WTC11 (cell line): ENCODE measurements at regions not wholly inside any gene's neighbourhood (a gene's known extent, or its start where the extent isn't known, plus 50 kb on each side); places are given as distances from the start of the nearest gene placed in this dataset.

Experiments
- ATAC-seq: fragments of 200-7000 bp; cut with Tn5 transposase; 2 replicates; pipeline ENCODE4 v1.10.0; 2021; ENCODE audit warnings: mild to moderate bottlenecking, moderate library complexity
- CTCF ChIA-PET: fragments of 300-600 bp; sonication (Branson Sonifier 250); formaldehyde crosslinking; loops from one replicate; lab custom pipeline; 2021; ENCODE audit warnings: antibody characterized with exemption; lab: Charles Lee
- POLR2A ChIA-PET: fragments of 350-600 bp; sonication (Branson Sonifier 250); formaldehyde crosslinking; loops from one replicate; lab custom pipeline; 2021; ENCODE audit warnings: antibody characterized with exemption; lab: Charles Lee
- DNase-seq: peaks from one replicate; pipeline ENCODE4 v3.0.0; 2021; ENCODE audit warnings: low spot score
- H3K27ac Mint-ChIP-seq: 2 replicates; pipeline ENCODE4 v1.8.0; 2021; ENCODE audit warnings: mixed read lengths
- H3K27me3 Mint-ChIP-seq: 2 replicates; pipeline ENCODE4 v1.8.0; 2021; ENCODE audit warnings: low read depth, mild to moderate bottlenecking, moderate library complexity, mixed read lengths
- H3K36me3 Mint-ChIP-seq: 2 replicates; pipeline ENCODE4 v1.8.0; 2021; ENCODE audit warnings: mixed read lengths
- H3K4me1 Mint-ChIP-seq: 2 replicates; pipeline ENCODE4 v1.8.0; 2022; ENCODE audit warnings: mixed read lengths
- H3K4me3 Mint-ChIP-seq: 2 replicates; pipeline ENCODE4 v1.8.0; 2021; ENCODE audit warnings: mild to moderate bottlenecking, moderate library complexity, mixed read lengths
- H3K9me3 Mint-ChIP-seq: 2 replicates; pipeline ENCODE4 v1.8.0; 2021; ENCODE audit warnings: mixed read lengths
- CREM ChIP-seq: sonication (generic); formaldehyde crosslinking; IDR thresholded peaks from 2 replicates; pipeline ENCODE4 v1.8.1; 2022; ENCODE audit warnings: mild to moderate bottlenecking, missing genetic modification reagents, moderate library complexity
- E2F4 ChIP-seq: sonication (generic); formaldehyde crosslinking; IDR thresholded peaks from 2 replicates; pipeline ENCODE4 v1.8.1; 2022; ENCODE audit warnings: low read depth, mild to moderate bottlenecking, moderate library complexity, missing genetic modification reagents, borderline replicate concordance
- FOXK1 ChIP-seq: sonication (generic); formaldehyde crosslinking; IDR thresholded peaks from 2 replicates; pipeline ENCODE4 v1.8.0; 2022; ENCODE audit warnings: mild to moderate bottlenecking, moderate library complexity, missing genetic modification reagents
- FOXP1 ChIP-seq: sonication (generic); formaldehyde crosslinking; IDR thresholded peaks from 2 replicates; pipeline ENCODE4 v1.8.0; 2022; ENCODE audit warnings: missing genetic modification reagents, mild to moderate bottlenecking, moderate library complexity, borderline replicate concordance
- GTF2I ChIP-seq: fragments of 250-450 bp; sonication (Bioruptor Pico); conservative IDR thresholded peaks from 2 replicates; pipeline ENCODE4 v1.4.0; 2021; ENCODE audit warnings: mild to moderate bottlenecking
- HMGA2 ChIP-seq: fragments of 250-450 bp; sonication (Bioruptor Pico); IDR thresholded peaks from 2 replicates; pipeline ENCODE4 v1.4.0; 2021; ENCODE audit warnings: mild to moderate bottlenecking, moderate library complexity
- NR2C2 ChIP-seq: sonication (generic); formaldehyde crosslinking; IDR thresholded peaks from 2 replicates; pipeline ENCODE4 v1.8.0; 2022; ENCODE audit warnings: mild to moderate bottlenecking, missing genetic modification reagents
- NR3C1 ChIP-seq: sonication (generic); formaldehyde crosslinking; conservative IDR thresholded peaks from 2 replicates; pipeline ENCODE4 v1.8.1; 2023; ENCODE audit warnings: low read depth, mild to moderate bottlenecking, missing genetic modification reagents
- TEAD1 ChIP-seq: sonication (generic); formaldehyde crosslinking; IDR thresholded peaks from 2 replicates; pipeline ENCODE4 v1.8.0; 2022; ENCODE audit warnings: mild to moderate bottlenecking, missing genetic modification reagents
- ZNF232 ChIP-seq: sonication (generic); formaldehyde crosslinking; IDR thresholded peaks from 2 replicates; pipeline ENCODE4 v1.8.0; 2022; ENCODE audit warnings: mild to moderate bottlenecking, missing genetic modification reagents
- ZNF396 ChIP-seq: fragments of 250-450 bp; sonication (Bioruptor Pico); IDR thresholded peaks from 2 replicates; pipeline ENCODE4 v1.8.0; 2021; ENCODE audit warnings: mild to moderate bottlenecking, moderate library complexity, borderline replicate concordance
- ZNF423 ChIP-seq: fragments of 250-450 bp; sonication (Bioruptor Pico); IDR thresholded peaks from 2 replicates; pipeline ENCODE4 v2.1.2; 2022; ENCODE audit warnings: mild to moderate bottlenecking, moderate library complexity
- TF ChIP-seq, protein P1 (sequence below): sonication (generic); formaldehyde crosslinking; IDR thresholded peaks from 2 replicates; pipeline ENCODE4 v1.8.0; 2023; ENCODE audit warnings: missing genetic modification reagents
- TF ChIP-seq, protein P2 (sequence below): sonication (generic); formaldehyde crosslinking; IDR thresholded peaks from 2 replicates; pipeline ENCODE4 v1.8.0; 2022; ENCODE audit warnings: mild to moderate bottlenecking, missing genetic modification reagents
- TF ChIP-seq, protein P3 (sequence below): sonication (generic); formaldehyde crosslinking; IDR thresholded peaks from 2 replicates; pipeline ENCODE4 v1.8.1; 2023; ENCODE audit warnings: mild to moderate bottlenecking, missing genetic modification reagents, borderline replicate concordance
- TF ChIP-seq, protein P4 (sequence below): sonication (generic); formaldehyde crosslinking; IDR thresholded peaks from 2 replicates; pipeline ENCODE4 v1.8.1; 2023; ENCODE audit warnings: mild to moderate bottlenecking, moderate library complexity, missing genetic modification reagents
- TF ChIP-seq, protein P5 (sequence below): fragments of 250-450 bp; sonication (Bioruptor Pico); IDR thresholded peaks from 2 replicates; pipeline ENCODE4 v2.1.2; 2022; ENCODE audit warnings: mild to moderate bottlenecking, moderate library complexity

- DNase-seq, result no peak
Observed at GRCh38 chr1:235054936-235055335, 73.7 kb downstream of the TOMM20 start.

DNA sequence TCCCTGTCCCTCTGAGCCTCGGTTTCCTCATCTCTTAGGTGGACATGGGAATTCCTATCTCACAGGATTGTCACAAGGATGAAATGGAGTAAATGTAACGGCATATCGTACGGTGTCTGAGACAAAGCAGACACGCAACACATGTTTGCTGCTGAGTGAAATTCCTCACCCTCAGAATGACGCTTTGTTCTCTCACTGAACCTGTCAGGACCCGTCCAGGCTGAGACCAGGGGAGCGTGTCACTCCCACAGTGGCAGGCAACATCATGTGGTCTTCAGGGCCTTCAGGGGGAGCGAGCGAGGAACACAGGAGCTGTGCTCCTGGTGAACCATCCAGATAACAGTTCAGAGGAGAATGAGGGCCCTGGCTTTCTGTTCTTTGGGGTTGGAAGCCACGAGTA is 74.2 kb downstream of the TOMM20 start:
- ChIA-PET POLR2A (interaction anchor here (0.5 kb wide), 1 partner anchor 162 kb away, joined by 3 read pairs; no protein-coding TSS in a partner anchor), CTCF (interaction anchor here (0.7 to 1.2 kb wide), 2 partner anchors 39 to 744 kb away, joined by 3 read pairs; no protein-coding TSS in a partner anchor)
- no peaks in the 10 kb centered on the region for H3K36me3 Mint-ChIP-seq
- ATAC-seq, result no peak
- TF ChIP-seq, protein P1, sequence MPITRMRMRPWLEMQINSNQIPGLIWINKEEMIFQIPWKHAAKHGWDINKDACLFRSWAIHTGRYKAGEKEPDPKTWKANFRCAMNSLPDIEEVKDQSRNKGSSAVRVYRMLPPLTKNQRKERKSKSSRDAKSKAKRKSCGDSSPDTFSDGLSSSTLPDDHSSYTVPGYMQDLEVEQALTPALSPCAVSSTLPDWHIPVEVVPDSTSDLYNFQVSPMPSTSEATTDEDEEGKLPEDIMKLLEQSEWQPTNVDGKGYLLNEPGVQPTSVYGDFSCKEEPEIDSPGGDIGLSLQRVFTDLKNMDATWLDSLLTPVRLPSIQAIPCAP, result no peak
- TF ChIP-seq E2F4 (no peak), TEAD1 (CRISPR knock-in tag) (no peak), GTF2I (CRISPR knock-in tag) (no peak), ZNF423 (no peak), CREM (CRISPR knock-in tag) (no peak), NR3C1 (CRISPR knock-in tag) (no peak), FOXP1 (CRISPR knock-in tag) (no peak)
- TF ChIP-seq, protein P2, sequence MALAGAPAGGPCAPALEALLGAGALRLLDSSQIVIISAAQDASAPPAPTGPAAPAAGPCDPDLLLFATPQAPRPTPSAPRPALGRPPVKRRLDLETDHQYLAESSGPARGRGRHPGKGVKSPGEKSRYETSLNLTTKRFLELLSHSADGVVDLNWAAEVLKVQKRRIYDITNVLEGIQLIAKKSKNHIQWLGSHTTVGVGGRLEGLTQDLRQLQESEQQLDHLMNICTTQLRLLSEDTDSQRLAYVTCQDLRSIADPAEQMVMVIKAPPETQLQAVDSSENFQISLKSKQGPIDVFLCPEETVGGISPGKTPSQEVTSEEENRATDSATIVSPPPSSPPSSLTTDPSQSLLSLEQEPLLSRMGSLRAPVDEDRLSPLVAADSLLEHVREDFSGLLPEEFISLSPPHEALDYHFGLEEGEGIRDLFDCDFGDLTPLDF (CRISPR knock-in tag), result no peak
- TF ChIP-seq, protein P3, sequence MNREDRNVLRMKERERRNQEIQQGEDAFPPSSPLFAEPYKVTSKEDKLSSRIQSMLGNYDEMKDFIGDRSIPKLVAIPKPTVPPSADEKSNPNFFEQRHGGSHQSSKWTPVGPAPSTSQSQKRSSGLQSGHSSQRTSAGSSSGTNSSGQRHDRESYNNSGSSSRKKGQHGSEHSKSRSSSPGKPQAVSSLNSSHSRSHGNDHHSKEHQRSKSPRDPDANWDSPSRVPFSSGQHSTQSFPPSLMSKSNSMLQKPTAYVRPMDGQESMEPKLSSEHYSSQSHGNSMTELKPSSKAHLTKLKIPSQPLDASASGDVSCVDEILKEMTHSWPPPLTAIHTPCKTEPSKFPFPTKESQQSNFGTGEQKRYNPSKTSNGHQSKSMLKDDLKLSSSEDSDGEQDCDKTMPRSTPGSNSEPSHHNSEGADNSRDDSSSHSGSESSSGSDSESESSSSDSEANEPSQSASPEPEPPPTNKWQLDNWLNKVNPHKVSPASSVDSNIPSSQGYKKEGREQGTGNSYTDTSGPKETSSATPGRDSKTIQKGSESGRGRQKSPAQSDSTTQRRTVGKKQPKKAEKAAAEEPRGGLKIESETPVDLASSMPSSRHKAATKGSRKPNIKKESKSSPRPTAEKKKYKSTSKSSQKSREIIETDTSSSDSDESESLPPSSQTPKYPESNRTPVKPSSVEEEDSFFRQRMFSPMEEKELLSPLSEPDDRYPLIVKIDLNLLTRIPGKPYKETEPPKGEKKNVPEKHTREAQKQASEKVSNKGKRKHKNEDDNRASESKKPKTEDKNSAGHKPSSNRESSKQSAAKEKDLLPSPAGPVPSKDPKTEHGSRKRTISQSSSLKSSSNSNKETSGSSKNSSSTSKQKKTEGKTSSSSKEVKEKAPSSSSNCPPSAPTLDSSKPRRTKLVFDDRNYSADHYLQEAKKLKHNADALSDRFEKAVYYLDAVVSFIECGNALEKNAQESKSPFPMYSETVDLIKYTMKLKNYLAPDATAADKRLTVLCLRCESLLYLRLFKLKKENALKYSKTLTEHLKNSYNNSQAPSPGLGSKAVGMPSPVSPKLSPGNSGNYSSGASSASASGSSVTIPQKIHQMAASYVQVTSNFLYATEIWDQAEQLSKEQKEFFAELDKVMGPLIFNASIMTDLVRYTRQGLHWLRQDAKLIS (CRISPR knock-in tag), result no peak
- H3K9me3 Mint-ChIP-seq, result peaks cover 4% of the 10 kb centered on the region
- no peaks in the 10 kb centered on the region for H3K27me3 Mint-ChIP-seq
- H3K27ac Mint-ChIP-seq, result no peak overlapping the region
- no peak for DNase-seq
- peaks cover 29% of the 10 kb centered on the region for H3K4me1 Mint-ChIP-seq
- H3K4me3 Mint-ChIP-seq, result no peak overlapping the region

More at GRCh38 chr1:235054936-235055335, 73.7 kb downstream of the TOMM20 start:
- TF ChIP-seq ZNF396 (CRISPR knock-in tag) (no peak), HMGA2 (CRISPR knock-in tag) (no peak), CREM (CRISPR knock-in tag) (no peak), ZNF232 (CRISPR knock-in tag) (no peak), NR2C2 (CRISPR knock-in tag) (no peak), FOXK1 (CRISPR knock-in tag) (no peak)
- TF ChIP-seq, protein P2 (CRISPR knock-in tag), result no peak
- TF ChIP-seq, protein P4, sequence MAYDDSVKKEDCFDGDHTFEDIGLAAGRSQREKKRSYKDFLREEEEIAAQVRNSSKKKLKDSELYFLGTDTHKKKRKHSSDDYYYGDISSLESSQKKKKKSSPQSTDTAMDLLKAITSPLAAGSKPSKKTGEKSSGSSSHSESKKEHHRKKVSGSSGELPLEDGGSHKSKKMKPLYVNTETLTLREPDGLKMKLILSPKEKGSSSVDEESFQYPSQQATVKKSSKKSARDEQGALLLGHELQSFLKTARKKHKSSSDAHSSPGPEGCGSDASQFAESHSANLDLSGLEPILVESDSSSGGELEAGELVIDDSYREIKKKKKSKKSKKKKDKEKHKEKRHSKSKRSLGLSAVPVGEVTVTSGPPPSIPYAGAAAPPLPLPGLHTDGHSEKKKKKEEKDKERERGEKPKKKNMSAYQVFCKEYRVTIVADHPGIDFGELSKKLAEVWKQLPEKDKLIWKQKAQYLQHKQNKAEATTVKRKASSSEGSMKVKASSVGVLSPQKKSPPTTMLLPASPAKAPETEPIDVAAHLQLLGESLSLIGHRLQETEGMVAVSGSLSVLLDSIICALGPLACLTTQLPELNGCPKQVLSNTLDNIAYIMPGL (CRISPR knock-in tag), result no peak
- TF ChIP-seq, protein P5, sequence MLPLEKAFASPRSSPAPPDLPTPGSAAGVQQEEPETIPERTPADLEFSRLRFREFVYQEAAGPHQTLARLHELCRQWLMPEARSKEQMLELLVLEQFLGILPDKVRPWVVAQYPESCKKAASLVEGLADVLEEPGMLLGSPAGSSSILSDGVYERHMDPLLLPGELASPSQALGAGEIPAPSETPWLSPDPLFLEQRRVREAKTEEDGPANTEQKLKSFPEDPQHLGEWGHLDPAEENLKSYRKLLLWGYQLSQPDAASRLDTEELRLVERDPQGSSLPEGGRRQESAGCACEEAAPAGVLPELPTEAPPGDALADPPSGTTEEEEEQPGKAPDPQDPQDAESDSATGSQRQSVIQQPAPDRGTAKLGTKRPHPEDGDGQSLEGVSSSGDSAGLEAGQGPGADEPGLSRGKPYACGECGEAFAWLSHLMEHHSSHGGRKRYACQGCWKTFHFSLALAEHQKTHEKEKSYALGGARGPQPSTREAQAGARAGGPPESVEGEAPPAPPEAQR, result no peak
- Mint-ChIP-seq H3K27me3 (no peaks in the 10 kb centered on the region), H3K9me3 (peaks cover 4% of the 10 kb centered on the region), H3K36me3 (no peaks in the 10 kb centered on the region), H3K4me3 (no peak overlapping the region), H3K27ac (no peak overlapping the region), H3K4me1 (peaks cover 30% of the 10 kb centered on the region)
- CTCF ChIA-PET, result interaction anchor here (0.7 to 1.2 kb wide), 2 partner anchors 38 to 745 kb away, joined by 3 read pairs; no protein-coding TSS in a partner anchor
- POLR2A ChIA-PET, result interaction anchor here (0.5 kb wide), 1 partner anchor 163 kb away, joined by 3 read pairs; no protein-coding TSS in a partner anchor
- ATAC-seq, result no peak
